Psoas muscle (tissue), 7 donors: ENCODE measurements at regions not wholly inside any gene's neighbourhood (a gene's known extent, or its start where the extent isn't known, plus 50 kb on each side); places are given as distances from the start of the nearest gene placed in this dataset.

Experiments used
- ATAC-seq, 4 donors: fragments of 200-7000 bp; cut with Tn5 transposase; one replicate each; pipeline ENCODE4 v1.9.1; 2020; ENCODE audit warnings: moderate library complexity in 3 of 4, mild to moderate bottlenecking in 2 of 4
- DNase-seq, 2 donors: peaks; one replicate each; pipeline ENCODE4 v3.0.0-alpha.2; 2020
- H3K27ac ChIP-seq: fragments of 200-600 bp; one replicate; pipeline ENCODE4 v1.8.0; 2022
- H3K27me3 ChIP-seq, 3 donors: fragments of 200-600 bp in 1 of 3; one replicate each; pipeline versions ENCODE4 v1.6.1 to v1.8.0; 2013 to 2022; ENCODE audit warnings: low read length in 2 of 3, mild to moderate bottlenecking in 2 of 3, moderate library complexity in 1 of 3; ENCODE audit not compliant: insufficient read depth in 3 of 3
- H3K36me3 ChIP-seq, 2 donors: fragments of 200-600 bp in 1 of 2; one replicate each; pipeline versions ENCODE4 v1.6.1 to v1.8.0; 2013 to 2022; ENCODE audit warnings: low read depth in 1 of 2, mild to moderate bottlenecking in 1 of 2, moderate library complexity in 1 of 2; ENCODE audit not compliant: insufficient read depth in 1 of 2
- H3K4me1 ChIP-seq: fragments of 200-600 bp; one replicate; pipeline ENCODE4 v1.8.0; 2022
- H3K4me3 ChIP-seq: fragments of 200-600 bp; one replicate; pipeline ENCODE4 v1.8.0; 2022; ENCODE audit warnings: mild to moderate bottlenecking
- H3K9me3 ChIP-seq: fragments of 200-600 bp; one replicate; pipeline ENCODE4 v1.8.0; 2022
- WGBS, 3 donors: extraction: QIAGEN DNeasy Blood & Tissue Kit; methylation state at CpG; one replicate each; pipeline versions ENCODE4 v1.1.6 to v1.1.7; 2013; 5-methylcytosine and 5-hydroxymethylcytosine counted together
- intact Hi-C, 2 donors: fragments of 100-400 bp; cut with DNase I; formaldehyde crosslinking; loops; one replicate each; pipeline versions ENCODE4 v1.11.0 to v1.14.2; 2022
- TF ChIP-seq, protein P1 (sequence below): fragments of 200-600 bp; IDR thresholded peaks from one replicate; pipeline ENCODE4 v1.8.0; 2022; ENCODE audit warnings: antibody characterized with exemption
- donor health status: healthy with polysubstance abuse.
- donor health status: DM: no; HTN: no; CAD: no; lungs with moderate emphysema.
- donor health status: Bipolar disorder and iron deficiency.
- donor health status: healthy.
- donor health status: DM: yes; HTN: yes; CAD: no.
- donor health status: DM: no; HTN: no; CAD: no.
- donor health status: DM: yes; HTN: yes; CAD: no.

GRCh38 chr2:18435426-18436037, 124.9 kb downstream of the RDH14 start:
- Histone ChIP-seq H3K36me3 (no peaks in the 10 kb centered on the region), H3K27me3 (no peaks in the 10 kb centered on the region), H3K4me1 (peaks cover 31% of the 10 kb centered on the region), H3K4me3 (no peak overlapping the region), H3K9me3 (no peaks in the 10 kb centered on the region), H3K27ac (no peak overlapping the region)
- ATAC-seq (peak in 2 of 4 donors; percentile 61 to 68), DNase-seq (no peak)
- intact Hi-C loops, result loop anchor here in 1 of 2 donors (5.0 kb wide), 1 partner anchor 927 kb away; no protein-coding TSS in a partner anchor
- 51 to 57% (median 55%) methylated on average over 2 of the region's 2 CpGs for WGBS, 3 donors
- TF ChIP-seq, protein P1, sequence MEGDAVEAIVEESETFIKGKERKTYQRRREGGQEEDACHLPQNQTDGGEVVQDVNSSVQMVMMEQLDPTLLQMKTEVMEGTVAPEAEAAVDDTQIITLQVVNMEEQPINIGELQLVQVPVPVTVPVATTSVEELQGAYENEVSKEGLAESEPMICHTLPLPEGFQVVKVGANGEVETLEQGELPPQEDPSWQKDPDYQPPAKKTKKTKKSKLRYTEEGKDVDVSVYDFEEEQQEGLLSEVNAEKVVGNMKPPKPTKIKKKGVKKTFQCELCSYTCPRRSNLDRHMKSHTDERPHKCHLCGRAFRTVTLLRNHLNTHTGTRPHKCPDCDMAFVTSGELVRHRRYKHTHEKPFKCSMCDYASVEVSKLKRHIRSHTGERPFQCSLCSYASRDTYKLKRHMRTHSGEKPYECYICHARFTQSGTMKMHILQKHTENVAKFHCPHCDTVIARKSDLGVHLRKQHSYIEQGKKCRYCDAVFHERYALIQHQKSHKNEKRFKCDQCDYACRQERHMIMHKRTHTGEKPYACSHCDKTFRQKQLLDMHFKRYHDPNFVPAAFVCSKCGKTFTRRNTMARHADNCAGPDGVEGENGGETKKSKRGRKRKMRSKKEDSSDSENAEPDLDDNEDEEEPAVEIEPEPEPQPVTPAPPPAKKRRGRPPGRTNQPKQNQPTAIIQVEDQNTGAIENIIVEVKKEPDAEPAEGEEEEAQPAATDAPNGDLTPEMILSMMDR, result peak; percentile 53

- no peak overlapping the region for H3K4me3 ChIP-seq
- WGBS, 3 donors, result 91 to 93% (median 91%) methylated on average over 1 of the region's 1 CpG
- peaks cover 31% of the 10 kb centered on the region for H3K4me1 ChIP-seq
- TF ChIP-seq, protein P1, result no peak
- no peaks in the 10 kb centered on the region for H3K9me3 ChIP-seq
- no peak for DNase-seq
- ATAC-seq, result no peak
- no peak overlapping the region for H3K27ac ChIP-seq
- no peaks in the 10 kb centered on the region for H3K36me3 ChIP-seq
- no peaks in the 10 kb centered on the region for H3K27me3 ChIP-seq
- intact Hi-C loops, result no loop called here
Observed at GRCh38 chr2:18433872-18434271, 126.6 kb downstream of the RDH14 start.

DNA sequence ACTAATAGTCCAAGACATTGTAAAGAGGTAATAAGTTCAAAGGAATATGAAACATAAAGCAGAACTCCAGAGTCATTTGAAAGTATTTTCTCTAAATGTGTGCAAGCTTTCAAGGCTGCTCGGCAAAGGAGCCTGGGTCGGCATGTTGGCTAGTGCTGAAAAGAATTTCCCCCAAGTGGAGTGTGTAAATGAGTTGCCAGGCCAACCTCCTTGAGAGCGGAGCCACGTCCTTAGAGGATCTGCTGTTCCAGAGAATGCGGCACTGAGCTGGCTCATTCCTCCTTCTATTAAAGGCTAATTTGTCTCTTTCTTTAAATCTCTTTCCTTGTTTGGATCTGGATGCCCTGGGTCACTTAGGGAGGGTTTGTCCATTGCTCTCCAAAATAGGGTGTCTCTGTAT, 127.5 kb downstream of the RDH14 start:
- Histone ChIP-seq H3K27ac (no peak overlapping the region), H3K27me3 (no peaks in the 10 kb centered on the region), H3K4me1 (peaks cover 31% of the 10 kb centered on the region), H3K36me3 (no peaks in the 10 kb centered on the region), H3K9me3 (no peaks in the 10 kb centered on the region), H3K4me3 (no peak overlapping the region)
- intact Hi-C loops, result no loop called here
- TF ChIP-seq, protein P1, result no peak
- DNase-seq (peak in 1 of 2 donors; percentile 47), ATAC-seq (peak in 1 of 4 donors; percentile 44)
- 12 to 28% (median 13%) methylated on average over 5 of the region's 5 CpGs for WGBS, 3 donors

GRCh38 chr2:18430996-18431748, 129.3 kb downstream of the RDH14 start:
- no peak overlapping the region for H3K4me3 ChIP-seq

More at GRCh38 chr2:18430996-18431748, 129.3 kb downstream of the RDH14 start:
- Histone ChIP-seq H3K27ac (no peak overlapping the region), H3K36me3 (no peaks in the 10 kb centered on the region), H3K4me1 (peaks cover 18% of the 10 kb centered on the region), H3K9me3 (no peaks in the 10 kb centered on the region), H3K27me3 (no peaks in the 10 kb centered on the region)
- intact Hi-C loops, result no loop called here
- DNase-seq, result no peak
- ATAC-seq, result no peak
- TF ChIP-seq, protein P1, result no peak
- WGBS, 3 donors, result 89 to 91% (median 89%) methylated on average over 4 of the region's 4 CpGs
